Endothelial cell (in vitro differentiated cells): ENCODE measurements at regions not wholly inside any gene's neighbourhood (a gene's known extent, or its start where the extent isn't known, plus 50 kb on each side); places are given as distances from the start of the nearest gene placed in this dataset.

Experiments used
- DNase-seq: peaks from one replicate; pipeline ENCODE4 v3.0.0; 2021; ENCODE audit warnings: low spot score
- H3K27ac Mint-ChIP-seq: one replicate; pipeline ENCODE4 v1.8.0; 2021; ENCODE audit warnings: mixed read lengths, inconsistent platforms; ENCODE audit not compliant: unreplicated experiment
- H3K27me3 Mint-ChIP-seq: one replicate; pipeline ENCODE4 v1.8.0; 2021; ENCODE audit warnings: mild to moderate bottlenecking, moderate library complexity, mixed read lengths, inconsistent platforms; ENCODE audit not compliant: unreplicated experiment
- H3K36me3 Mint-ChIP-seq: one replicate; pipeline ENCODE4 v1.8.0; 2021; ENCODE audit warnings: mild to moderate bottlenecking, low read depth, mixed read lengths, inconsistent platforms; ENCODE audit not compliant: unreplicated experiment
- H3K4me1 Mint-ChIP-seq: one replicate; pipeline ENCODE4 v1.8.0; 2021; ENCODE audit warnings: mild to moderate bottlenecking, mixed read lengths, inconsistent platforms; ENCODE audit not compliant: unreplicated experiment
- H3K4me3 Mint-ChIP-seq: one replicate; pipeline ENCODE4 v1.8.0; 2021; ENCODE audit warnings: mild to moderate bottlenecking, mixed read lengths, inconsistent platforms; ENCODE audit not compliant: unreplicated experiment
- H3K9me3 Mint-ChIP-seq: one replicate; pipeline ENCODE4 v1.8.0; 2021; ENCODE audit warnings: mixed read lengths, inconsistent platforms; ENCODE audit not compliant: unreplicated experiment
- TF ChIP-seq, protein P1 (sequence below): fragments of 200-600 bp; sonication (generic); IDR thresholded peaks from one replicate; pipeline ENCODE4 v1.5.0; 2021; ENCODE audit warnings: antibody characterized with exemption; ENCODE audit not compliant: unreplicated experiment

- no peak for DNase-seq
- H3K9me3 Mint-ChIP-seq: no peaks in the 10 kb centered on the region
- no peaks in the 10 kb centered on the region for H3K36me3 Mint-ChIP-seq
- no peak overlapping the region for H3K27ac Mint-ChIP-seq
- H3K4me3 Mint-ChIP-seq: no peak overlapping the region
- no peaks in the 10 kb centered on the region for H3K4me1 Mint-ChIP-seq
- peaks cover 1% of the 10 kb centered on the region for H3K27me3 Mint-ChIP-seq
- TF ChIP-seq, protein P1, sequence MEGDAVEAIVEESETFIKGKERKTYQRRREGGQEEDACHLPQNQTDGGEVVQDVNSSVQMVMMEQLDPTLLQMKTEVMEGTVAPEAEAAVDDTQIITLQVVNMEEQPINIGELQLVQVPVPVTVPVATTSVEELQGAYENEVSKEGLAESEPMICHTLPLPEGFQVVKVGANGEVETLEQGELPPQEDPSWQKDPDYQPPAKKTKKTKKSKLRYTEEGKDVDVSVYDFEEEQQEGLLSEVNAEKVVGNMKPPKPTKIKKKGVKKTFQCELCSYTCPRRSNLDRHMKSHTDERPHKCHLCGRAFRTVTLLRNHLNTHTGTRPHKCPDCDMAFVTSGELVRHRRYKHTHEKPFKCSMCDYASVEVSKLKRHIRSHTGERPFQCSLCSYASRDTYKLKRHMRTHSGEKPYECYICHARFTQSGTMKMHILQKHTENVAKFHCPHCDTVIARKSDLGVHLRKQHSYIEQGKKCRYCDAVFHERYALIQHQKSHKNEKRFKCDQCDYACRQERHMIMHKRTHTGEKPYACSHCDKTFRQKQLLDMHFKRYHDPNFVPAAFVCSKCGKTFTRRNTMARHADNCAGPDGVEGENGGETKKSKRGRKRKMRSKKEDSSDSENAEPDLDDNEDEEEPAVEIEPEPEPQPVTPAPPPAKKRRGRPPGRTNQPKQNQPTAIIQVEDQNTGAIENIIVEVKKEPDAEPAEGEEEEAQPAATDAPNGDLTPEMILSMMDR: no peak
Observed at GRCh38 chr18:28338316-28338715, 161.4 kb upstream of the CDH2 start.

- TF ChIP-seq, protein P1: no peak
- H3K4me1 Mint-ChIP-seq: peaks cover 10% of the 10 kb centered on the region
Observed at GRCh38 chr18:28334516-28334915, 157.6 kb upstream of the CDH2 start.

GRCh38 chr18:28332071-28332470 is 155.1 kb upstream of the CDH2 start:
- peaks cover 10% of the 10 kb centered on the region for H3K4me1 Mint-ChIP-seq
- H3K4me3 Mint-ChIP-seq: no peak overlapping the region
- no peak overlapping the region for H3K27ac Mint-ChIP-seq
- DNase-seq: no peak
- no peaks in the 10 kb centered on the region for H3K36me3 Mint-ChIP-seq
- no peaks in the 10 kb centered on the region for H3K9me3 Mint-ChIP-seq
- peaks cover 1% of the 10 kb centered on the region for H3K27me3 Mint-ChIP-seq
- TF ChIP-seq, protein P1: no peak

More at GRCh38 chr18:28334516-28334915, 157.6 kb upstream of the CDH2 start:
- DNase-seq: no peak
- peaks cover 1% of the 10 kb centered on the region for H3K27me3 Mint-ChIP-seq
- no peak overlapping the region for H3K4me3 Mint-ChIP-seq
- no peak overlapping the region for H3K27ac Mint-ChIP-seq
- no peaks in the 10 kb centered on the region for H3K9me3 Mint-ChIP-seq
- no peaks in the 10 kb centered on the region for H3K36me3 Mint-ChIP-seq

- H3K4me3 Mint-ChIP-seq: no peak overlapping the region
- no peak overlapping the region for H3K27ac Mint-ChIP-seq
- DNase-seq: no peak
- H3K4me1 Mint-ChIP-seq: peaks cover 10% of the 10 kb centered on the region
- H3K36me3 Mint-ChIP-seq: no peaks in the 10 kb centered on the region
- no peaks in the 10 kb centered on the region for H3K9me3 Mint-ChIP-seq
- H3K27me3 Mint-ChIP-seq: no peaks in the 10 kb centered on the region
- TF ChIP-seq, protein P1: no peak
Observed at GRCh38 chr18:28331551-28331950, 154.6 kb upstream of the CDH2 start.

- DNase-seq: no peak
- Mint-ChIP-seq H3K9me3 (no peaks in the 10 kb centered on the region), H3K4me1 (no peaks in the 10 kb centered on the region), H3K36me3 (no peaks in the 10 kb centered on the region), H3K4me3 (no peak overlapping the region), H3K27ac (no peak overlapping the region), H3K27me3 (no peaks in the 10 kb centered on the region)
- TF ChIP-seq, protein P1: no peak
Observed at GRCh38 chr18:28313602-28314001, 136.7 kb upstream of the CDH2 start.
